DND-41 (cell line): ENCODE measurements at regions not wholly inside any gene's neighbourhood (a gene's known extent, or its start where the extent isn't known, plus 50 kb on each side); places are given as distances from the start of the nearest gene placed in this dataset.

Experiments
- EZH2 ChIP-seq: IDR thresholded peaks from 3 replicates; pipeline ENCODE4 v1.6.1; 2012; ENCODE audit warnings: borderline replicate concordance, low read depth, mild to moderate bottlenecking, moderate library complexity, low read length, inconsistent platforms; ENCODE audit not compliant: severe bottlenecking
- TF ChIP-seq, protein P1 (sequence below): IDR thresholded peaks from 2 replicates; pipeline ENCODE4 v1.5.1; 2012; ENCODE audit warnings: borderline replicate concordance, low read length, moderate library complexity, mild to moderate bottlenecking; ENCODE audit not compliant: poor library complexity, severe bottlenecking; ENCODE audit errors: extremely low read depth

DNA sequence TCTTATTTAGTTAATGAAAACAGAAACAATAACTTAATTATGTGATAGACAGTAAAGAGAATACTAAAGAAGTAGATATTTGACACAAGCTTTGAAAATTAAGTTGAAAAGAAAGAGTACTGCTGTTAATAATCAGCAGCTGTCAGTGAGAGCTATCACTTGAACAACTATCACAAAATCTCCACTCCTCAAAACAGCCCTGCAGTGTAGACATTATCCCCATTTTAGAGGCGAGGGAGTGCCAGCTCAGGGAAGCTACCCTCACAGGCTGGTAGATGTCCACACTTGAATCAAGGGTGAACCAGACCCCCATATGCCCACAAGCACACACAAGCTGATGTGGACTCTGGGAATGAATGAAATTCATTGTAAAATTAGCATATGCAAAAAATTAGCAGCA is 248.8 kb downstream of the RHOU start:
- TF ChIP-seq, protein P1, sequence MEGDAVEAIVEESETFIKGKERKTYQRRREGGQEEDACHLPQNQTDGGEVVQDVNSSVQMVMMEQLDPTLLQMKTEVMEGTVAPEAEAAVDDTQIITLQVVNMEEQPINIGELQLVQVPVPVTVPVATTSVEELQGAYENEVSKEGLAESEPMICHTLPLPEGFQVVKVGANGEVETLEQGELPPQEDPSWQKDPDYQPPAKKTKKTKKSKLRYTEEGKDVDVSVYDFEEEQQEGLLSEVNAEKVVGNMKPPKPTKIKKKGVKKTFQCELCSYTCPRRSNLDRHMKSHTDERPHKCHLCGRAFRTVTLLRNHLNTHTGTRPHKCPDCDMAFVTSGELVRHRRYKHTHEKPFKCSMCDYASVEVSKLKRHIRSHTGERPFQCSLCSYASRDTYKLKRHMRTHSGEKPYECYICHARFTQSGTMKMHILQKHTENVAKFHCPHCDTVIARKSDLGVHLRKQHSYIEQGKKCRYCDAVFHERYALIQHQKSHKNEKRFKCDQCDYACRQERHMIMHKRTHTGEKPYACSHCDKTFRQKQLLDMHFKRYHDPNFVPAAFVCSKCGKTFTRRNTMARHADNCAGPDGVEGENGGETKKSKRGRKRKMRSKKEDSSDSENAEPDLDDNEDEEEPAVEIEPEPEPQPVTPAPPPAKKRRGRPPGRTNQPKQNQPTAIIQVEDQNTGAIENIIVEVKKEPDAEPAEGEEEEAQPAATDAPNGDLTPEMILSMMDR, result no peak
- no peak for TF ChIP-seq EZH2
